Loucy (cell line): ENCODE measurements at regions not wholly inside any gene's neighbourhood (a gene's known extent, or its start where the extent isn't known, plus 50 kb on each side); places are given as distances from the start of the nearest gene placed in this dataset.

Experiments
- H2AFZ ChIP-seq: fragments of 200-600 bp; sonication (generic); 2 replicates; pipeline ENCODE4 v1.6.0; 2016; ENCODE audit warnings: antibody characterized with exemption, mild to moderate bottlenecking, low read length, moderate library complexity
- H3F3A ChIP-seq: fragments of 200-600 bp; 2 replicates; pipeline ENCODE4 v1.6.0; 2016; ENCODE audit warnings: antibody characterized with exemption, low read depth, mild to moderate bottlenecking
- H3K27me3 ChIP-seq: fragments of 200-600 bp; sonication (generic); 2 replicates; pipeline ENCODE4 v1.6.1; 2014; ENCODE audit warnings: low read length, mild to moderate bottlenecking; ENCODE audit not compliant: insufficient read depth, poor library complexity, severe bottlenecking
- H3K36me3 ChIP-seq: fragments of 200-600 bp; sonication (generic); 2 replicates; pipeline ENCODE4 v1.6.1; 2016; ENCODE audit warnings: low read length; ENCODE audit not compliant: insufficient read depth
- H3K4me1 ChIP-seq: fragments of 200-600 bp; sonication (generic); 2 replicates; pipeline ENCODE4 v1.5.1; 2014; ENCODE audit warnings: low read length, mild to moderate bottlenecking; ENCODE audit not compliant: insufficient read depth, poor library complexity, severe bottlenecking
- H3K4me2 ChIP-seq: fragments of 200-600 bp; sonication (generic); 2 replicates; pipeline ENCODE4 v1.6.0; 2014; ENCODE audit warnings: antibody characterized with exemption, low read length, low read depth, mild to moderate bottlenecking; ENCODE audit not compliant: poor library complexity, severe bottlenecking
- H3K4me3 ChIP-seq: fragments of 200-600 bp; sonication (generic); 2 replicates; pipeline ENCODE4 v1.5.1; 2014; ENCODE audit warnings: low read length, mild to moderate bottlenecking, mixed read lengths; ENCODE audit not compliant: poor library complexity, severe bottlenecking
- H3K79me2 ChIP-seq: fragments of 200-600 bp; sonication (generic); 2 replicates; pipeline ENCODE4 v1.6.1; 2014; ENCODE audit warnings: low read length; ENCODE audit not compliant: insufficient read depth
- H3K9ac ChIP-seq: fragments of 200-600 bp; sonication (generic); 2 replicates; pipeline ENCODE4 v1.6.0; 2014; ENCODE audit warnings: mild to moderate bottlenecking, low read depth, low read length, moderate library complexity; ENCODE audit not compliant: poor library complexity, severe bottlenecking
- H3K9me2 ChIP-seq: fragments of 200-600 bp; sonication (generic); replicated peaks from 2 replicates; pipeline ENCODE4 v1.6.1; 2016; ENCODE audit warnings: low read depth, low read length, mixed read lengths
- H3K9me3 ChIP-seq: fragments of 200-600 bp; sonication (generic); 2 replicates; pipeline ENCODE4 v1.6.1; 2014; ENCODE audit warnings: mild to moderate bottlenecking, antibody characterized with exemption, low read length, low read depth; ENCODE audit not compliant: insufficient read depth
- H4K20me1 ChIP-seq: fragments of 200-600 bp; sonication (generic); 2 replicates; pipeline ENCODE4 v1.6.0; 2014; ENCODE audit warnings: antibody characterized with exemption, low read length, mild to moderate bottlenecking; ENCODE audit not compliant: insufficient read depth, poor library complexity, severe bottlenecking
- EZH2phosphoT487 ChIP-seq: fragments of 200-600 bp; IDR thresholded peaks from 2 replicates; pipeline ENCODE4 v1.6.1; 2018; ENCODE audit warnings: antibody characterized with exemption, mild to moderate bottlenecking, moderate library complexity, borderline replicate concordance
- TF ChIP-seq, protein P1 (sequence below): fragments of 200-600 bp; sonication (generic); conservative IDR thresholded peaks from 2 replicates; pipeline ENCODE4 v1.5.1; 2014; ENCODE audit warnings: mild to moderate bottlenecking, antibody characterized with exemption, low read length

DNA sequence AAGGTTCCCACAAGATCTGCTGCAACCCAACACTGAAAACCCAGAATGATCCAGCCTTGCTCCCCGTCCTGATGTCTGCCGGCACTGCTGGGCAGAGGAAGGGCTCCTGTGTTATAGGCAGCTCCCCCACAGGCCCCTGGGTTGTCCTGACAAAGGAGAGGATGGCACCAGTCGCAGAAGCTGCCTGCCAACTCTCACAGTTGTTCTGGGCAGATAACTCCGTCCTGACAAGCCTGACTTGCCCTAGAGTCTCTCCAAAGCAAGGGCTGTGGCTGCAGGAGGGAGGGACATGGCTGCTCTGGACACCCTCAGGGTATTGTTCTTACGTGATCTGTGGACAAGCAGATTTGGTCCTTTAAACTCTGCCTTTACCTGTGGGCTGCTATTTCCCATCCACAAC, 243.8 kb downstream of the CDH26 start:
- Histone ChIP-seq H3K27me3 (no peaks in the 10 kb centered on the region), H2AFZ (no peak overlapping the region)
- TF ChIP-seq, protein P1, sequence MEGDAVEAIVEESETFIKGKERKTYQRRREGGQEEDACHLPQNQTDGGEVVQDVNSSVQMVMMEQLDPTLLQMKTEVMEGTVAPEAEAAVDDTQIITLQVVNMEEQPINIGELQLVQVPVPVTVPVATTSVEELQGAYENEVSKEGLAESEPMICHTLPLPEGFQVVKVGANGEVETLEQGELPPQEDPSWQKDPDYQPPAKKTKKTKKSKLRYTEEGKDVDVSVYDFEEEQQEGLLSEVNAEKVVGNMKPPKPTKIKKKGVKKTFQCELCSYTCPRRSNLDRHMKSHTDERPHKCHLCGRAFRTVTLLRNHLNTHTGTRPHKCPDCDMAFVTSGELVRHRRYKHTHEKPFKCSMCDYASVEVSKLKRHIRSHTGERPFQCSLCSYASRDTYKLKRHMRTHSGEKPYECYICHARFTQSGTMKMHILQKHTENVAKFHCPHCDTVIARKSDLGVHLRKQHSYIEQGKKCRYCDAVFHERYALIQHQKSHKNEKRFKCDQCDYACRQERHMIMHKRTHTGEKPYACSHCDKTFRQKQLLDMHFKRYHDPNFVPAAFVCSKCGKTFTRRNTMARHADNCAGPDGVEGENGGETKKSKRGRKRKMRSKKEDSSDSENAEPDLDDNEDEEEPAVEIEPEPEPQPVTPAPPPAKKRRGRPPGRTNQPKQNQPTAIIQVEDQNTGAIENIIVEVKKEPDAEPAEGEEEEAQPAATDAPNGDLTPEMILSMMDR = no peak
- no peak for TF ChIP-seq EZH2phosphoT487

DNA sequence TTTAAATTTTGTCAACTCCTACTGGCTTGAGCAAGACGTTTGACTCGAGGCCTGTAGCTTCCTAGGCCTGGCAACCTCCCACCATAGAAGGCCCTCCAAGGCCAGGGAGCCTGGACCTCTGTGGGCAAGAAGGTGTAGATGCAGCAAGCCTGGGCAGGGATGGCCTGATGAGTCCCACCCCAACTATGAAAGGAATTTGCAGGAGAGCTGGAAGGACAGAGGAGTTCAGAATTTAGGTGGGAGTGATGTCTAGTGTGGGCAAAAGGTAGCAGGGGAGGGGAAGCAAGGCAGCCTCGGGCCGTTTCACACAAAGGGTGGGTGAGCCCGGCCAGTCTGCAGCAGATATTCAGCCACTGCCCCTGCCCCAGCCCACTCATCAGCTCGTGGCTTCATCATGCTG, 245.2 kb downstream of the CDH26 start:
- Histone ChIP-seq H2AFZ (no peak overlapping the region), H3K36me3 (peaks cover 7% of the 10 kb centered on the region; the same call in 1 of the 2 replicates), H3K9ac (no peak overlapping the region), H3K9me3 (peaks cover 14% of the 10 kb centered on the region; the same call in 1 of the 2 replicates), H3F3A (no peaks in the 10 kb centered on the region), H3K4me3 (no peak overlapping the region), H4K20me1 (no peaks in the 10 kb centered on the region), H3K4me1 (peaks cover 43% of the 10 kb centered on the region), H3K4me2 (no peak overlapping the region), H3K9me2 (no peaks in the 10 kb centered on the region), H3K27me3 (no peaks in the 10 kb centered on the region), H3K79me2 (peaks cover 28% of the 10 kb centered on the region)
- no peak for TF ChIP-seq EZH2phosphoT487
- TF ChIP-seq, protein P1 = no peak

More for the DNA sequence above, 243.8 kb downstream of the CDH26 start:
- Histone ChIP-seq H3K4me1 (peaks cover 29% of the 10 kb centered on the region), H3K4me3 (no peak overlapping the region), H3K9me2 (no peaks in the 10 kb centered on the region), H3K36me3 (peaks cover 7% of the 10 kb centered on the region), H3F3A (no peaks in the 10 kb centered on the region), H3K4me2 (no peak overlapping the region), H3K79me2 (peaks cover 14% of the 10 kb centered on the region), H3K9me3 (peaks cover 20% of the 10 kb centered on the region; the same call in 1 of the 2 replicates), H3K9ac (no peak overlapping the region), H4K20me1 (no peaks in the 10 kb centered on the region)

DNA sequence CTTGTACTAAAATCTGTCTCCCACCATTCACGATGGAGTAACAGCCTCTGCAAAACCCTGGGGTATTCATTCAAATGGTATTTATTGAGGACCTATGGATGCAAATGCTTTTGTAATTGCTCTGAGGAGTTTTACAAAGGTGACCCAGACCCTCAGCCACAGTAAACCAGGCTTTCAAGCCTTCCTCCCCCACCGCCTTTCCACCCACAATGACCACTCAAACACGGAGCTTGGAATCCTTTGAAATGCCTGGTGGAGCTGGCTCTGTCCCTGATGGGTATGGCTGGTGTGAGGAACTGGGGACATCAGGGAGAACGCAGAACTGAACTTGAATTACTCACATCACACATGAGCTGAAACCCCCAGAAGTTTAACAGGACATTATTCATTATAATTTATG, 246.4 kb downstream of the CDH26 start:
- Histone ChIP-seq H3K4me1 (peaks cover 53% of the 10 kb centered on the region), H3K36me3 (peaks cover 4% of the 10 kb centered on the region; the same call in 1 of the 2 replicates), H3K9ac (no peak overlapping the region), H3K9me3 (peaks cover 4% of the 10 kb centered on the region; the same call in 1 of the 2 replicates), H4K20me1 (no peaks in the 10 kb centered on the region), H3K4me3 (no peak overlapping the region), H3K9me2 (no peaks in the 10 kb centered on the region), H3K27me3 (no peaks in the 10 kb centered on the region), H3F3A (peaks cover 3% of the 10 kb centered on the region), H3K79me2 (peaks cover 30% of the 10 kb centered on the region), H3K4me2 (no peak overlapping the region), H2AFZ (no peak overlapping the region)
- no peak for TF ChIP-seq EZH2phosphoT487
- TF ChIP-seq, protein P1 = no peak
